Hypothalamus (tissue), 51 donors: ENCODE measurements at regions not wholly inside any gene's neighbourhood (a gene's known extent, or its start where the extent isn't known, plus 50 kb on each side); places are given as distances from the start of the nearest gene placed in this dataset.
"Not testable (repeated sequence)": the region's sequence is repeated elsewhere in the genome, so short reads cannot be mapped to it uniquely, and the experiment has no call there.

Experiments used
- DNase-seq, 51 donors: peaks; one replicate each; lab custom pipeline; 2025; lab: John Stamatoyannopoulos, UW

GRCh38 chr12:33817713-33818112 lies 204.6 kb upstream of the ALG10 start:
- no peak for DNase-seq

- no peak for DNase-seq
Measured at GRCh38 chr12:33818313-33818712, 204.0 kb upstream of the ALG10 start.

DNA sequence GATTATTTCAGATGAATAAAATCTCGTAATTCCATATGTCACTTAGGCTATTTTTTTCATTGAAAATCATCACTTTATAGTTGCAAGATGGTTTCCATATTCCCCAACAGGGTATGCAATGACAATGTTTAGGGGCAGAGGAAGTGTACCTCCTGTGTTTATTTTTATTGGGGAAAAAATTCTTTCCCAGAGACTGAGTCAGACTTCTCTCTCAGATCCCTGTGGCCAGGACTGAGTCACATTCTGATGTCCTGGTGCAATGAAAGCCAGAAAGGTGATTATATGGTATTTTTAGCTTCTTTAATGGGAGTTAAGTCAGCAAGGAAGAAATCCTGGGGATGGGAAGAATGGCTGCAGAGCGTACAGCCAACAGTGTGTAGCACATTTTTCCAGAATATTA lies 196.9 kb upstream of the ALG10 start:
- DNase-seq: no peak

GRCh38 chr12:33825986-33826602 lies 196.2 kb upstream of the ALG10 start:
- peak in 1 of 51 donors; percentile 32 for DNase-seq

DNA sequence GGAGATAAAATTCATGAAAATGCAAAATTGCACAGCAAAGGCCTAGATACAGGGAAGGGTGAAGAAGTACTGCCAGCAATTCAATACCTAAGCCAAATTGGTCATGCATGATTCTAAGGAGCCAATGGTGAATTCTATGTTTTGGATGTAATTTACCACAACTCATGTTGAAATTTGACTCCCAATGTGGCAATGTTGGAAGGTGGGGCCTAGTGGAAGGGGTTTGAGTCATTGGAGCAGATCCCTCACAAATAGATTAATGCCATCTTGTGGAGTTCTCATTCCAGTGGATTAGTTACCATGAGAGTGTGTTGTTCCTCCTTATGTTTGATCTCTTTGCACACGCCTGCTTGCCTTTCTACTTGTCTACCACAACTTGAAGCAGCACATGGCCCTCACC lies 194.0 kb upstream of the ALG10 start:
- DNase-seq: no peak

GRCh38 chr12:33830070-33830469 lies 192.2 kb upstream of the ALG10 start:
- no peak for DNase-seq

GRCh38 chr12:33832900-33833299 lies 189.4 kb upstream of the ALG10 start:
- DNase-seq: no peak

GRCh38 chr12:33834672-33835071 lies 187.6 kb upstream of the ALG10 start:
- no peak for DNase-seq

GRCh38 chr12:33876618-33877017 lies 145.7 kb upstream of the ALG10 start:
- DNase-seq: no peak

GRCh38 chr12:33892425-33892824 lies 129.9 kb upstream of the ALG10 start:
- no peak for DNase-seq

DNA sequence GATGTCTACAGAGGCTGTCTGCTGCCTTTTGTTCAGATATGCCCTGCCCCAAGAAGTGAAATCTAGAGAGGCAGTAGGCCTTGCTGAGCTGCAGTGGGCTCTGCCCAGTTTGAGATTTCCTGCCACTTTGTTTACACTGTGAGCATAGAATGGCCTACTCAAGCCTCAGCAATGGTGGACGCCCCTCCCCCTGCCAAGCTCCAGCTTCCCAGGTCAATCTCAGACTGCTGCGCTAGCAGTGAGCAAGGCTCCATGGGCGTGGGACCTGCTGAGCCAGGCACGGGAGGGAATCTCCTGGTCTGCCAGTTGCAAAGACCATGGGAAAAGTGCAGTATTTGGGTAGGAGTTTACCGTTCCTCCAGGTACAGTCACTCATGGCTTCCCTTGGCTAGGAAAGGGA lies 101.8 kb upstream of the ALG10 start:
- not testable (repeated sequence) for DNase-seq

DNA sequence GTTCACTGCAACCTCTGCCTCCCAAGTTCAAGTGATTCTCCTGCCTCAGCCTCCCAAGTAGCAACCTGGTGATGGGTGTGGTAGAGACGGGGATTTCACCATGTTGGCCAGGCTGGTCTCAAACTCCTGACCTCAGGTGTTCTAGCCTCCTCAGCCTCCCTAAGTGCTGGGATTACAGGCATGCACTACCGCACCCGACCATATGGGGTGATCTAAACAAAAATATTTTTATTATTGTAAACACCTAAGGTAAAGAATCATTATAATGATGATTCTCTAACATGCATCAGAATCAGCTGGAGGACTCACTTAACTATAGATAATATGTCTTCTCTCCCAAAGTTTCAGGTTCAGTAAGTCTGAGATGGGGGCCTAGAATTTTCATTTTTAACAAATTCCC lies 96.2 kb upstream of the ALG10 start:
- no peak for DNase-seq

DNA sequence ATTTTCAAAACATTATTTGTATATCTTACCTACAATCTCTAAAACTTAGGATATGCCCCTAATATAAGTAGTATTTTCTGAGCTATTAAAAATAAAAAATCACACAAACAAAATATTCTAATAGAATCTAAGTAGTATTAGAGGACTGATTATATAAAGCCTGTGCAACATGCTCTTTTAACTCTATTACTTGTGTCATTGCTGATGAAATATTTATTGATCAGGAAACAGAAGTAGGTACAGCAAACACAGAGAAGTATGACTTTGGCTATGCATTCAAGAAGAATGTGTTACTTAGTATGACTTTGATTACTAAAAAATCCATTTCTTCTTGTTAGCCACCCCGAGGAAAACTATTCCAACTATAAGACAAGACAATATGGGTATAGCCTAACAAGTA lies 84.6 kb upstream of the ALG10 start:
- DNase-seq: not testable (repeated sequence)

DNA sequence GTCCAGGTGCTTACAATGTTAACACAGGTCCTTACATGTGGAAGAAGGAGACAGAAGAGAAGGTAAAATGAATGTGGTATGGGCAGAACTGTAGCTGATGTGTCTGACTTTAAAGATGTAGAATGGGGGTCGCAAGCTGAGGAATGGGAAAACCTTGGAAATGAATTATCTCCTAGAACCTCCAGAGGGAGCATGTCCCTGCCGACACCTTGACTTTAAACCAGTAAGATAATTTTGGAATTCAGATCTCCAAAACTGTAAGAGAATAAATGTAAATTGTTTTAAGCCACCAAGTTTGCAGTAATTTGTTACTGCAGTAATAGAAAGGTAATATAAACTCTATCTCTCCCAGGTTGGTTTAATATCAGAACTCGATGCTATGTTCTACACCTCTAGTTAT lies 80.1 kb upstream of the ALG10 start:
- DNase-seq: no peak

DNA sequence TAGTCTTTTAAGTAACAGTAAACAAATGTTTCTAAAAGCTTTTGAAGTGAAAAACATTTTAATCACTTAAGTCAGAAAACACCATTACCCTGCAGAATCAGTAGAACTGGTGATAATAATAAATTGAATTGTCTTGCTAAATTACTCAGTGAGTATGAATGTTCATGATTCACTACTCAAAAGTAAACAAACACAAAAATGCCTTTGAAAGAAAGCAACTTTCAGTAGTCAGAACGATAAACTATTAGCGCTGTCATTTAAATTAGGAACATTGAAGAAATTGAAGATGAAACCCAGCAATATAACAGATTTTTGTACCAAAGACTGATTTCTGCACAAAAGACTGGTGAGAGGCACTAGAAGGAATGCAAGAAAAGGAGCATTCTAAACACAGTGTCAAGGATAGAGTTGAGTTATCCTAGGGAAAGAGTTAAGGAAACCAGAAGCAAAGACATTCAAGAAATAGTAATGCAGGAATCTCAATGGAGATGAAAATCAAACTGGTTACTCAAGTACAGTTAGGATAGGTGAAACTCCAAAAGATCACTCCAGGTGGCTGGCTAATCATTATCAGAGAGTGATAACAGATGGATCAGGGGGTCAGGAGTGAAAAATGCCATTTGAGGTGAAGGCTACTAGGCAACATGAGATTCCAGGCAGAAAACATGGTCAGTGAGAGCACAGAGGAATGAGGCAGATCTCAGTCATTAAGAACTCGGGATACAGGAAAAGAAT lies 77.4 kb upstream of the ALG10 start:
- DNase-seq: no peak

DNA sequence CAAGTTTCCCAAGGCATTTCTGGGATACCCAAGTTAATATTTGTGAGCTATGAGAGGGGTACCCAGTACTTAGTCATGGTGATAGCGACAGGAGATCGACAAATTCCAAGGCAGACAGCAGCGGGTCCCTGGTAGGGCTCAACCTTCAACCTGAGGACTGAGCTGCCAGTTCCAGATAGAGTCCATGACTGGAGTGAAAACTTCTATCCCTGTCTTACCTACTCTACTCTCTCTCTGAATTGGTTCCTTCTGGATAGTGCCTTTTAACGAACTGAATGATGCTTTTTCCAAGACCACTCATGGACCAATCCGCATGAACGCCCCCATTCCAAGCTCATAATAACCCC lies 76.9 kb upstream of the ALG10 start:
- DNase-seq: no peak

GRCh38 chr12:33966219-33966618 lies 56.1 kb upstream of the ALG10 start:
- not testable (repeated sequence) for DNase-seq

DNA sequence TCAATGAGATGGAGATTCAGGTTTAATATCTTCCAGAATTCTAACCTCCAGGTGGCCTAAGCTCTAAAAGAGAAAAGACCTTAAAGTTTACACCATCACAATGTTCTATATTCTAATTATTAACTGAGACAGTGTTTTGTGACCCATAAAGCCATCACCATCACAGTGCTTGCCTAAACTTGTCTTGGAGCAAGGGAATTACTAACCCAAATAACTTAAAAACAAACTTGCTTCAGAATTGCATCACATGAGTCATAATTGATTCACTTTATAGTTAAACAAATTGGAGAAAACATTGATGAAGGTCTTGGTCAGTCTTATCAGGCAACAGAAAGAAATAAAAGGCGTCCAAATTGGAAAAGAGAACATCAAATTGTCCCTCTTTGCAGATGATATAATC lies 54.5 kb upstream of the ALG10 start:
- no peak for DNase-seq
